ENCODE measurements at regions not wholly inside any gene's neighbourhood (a gene's known extent, or its start where the extent isn't known, plus 50 kb on each side); places are given as distances from the start of the nearest gene placed in this dataset.

- Histone ChIP-seq H3K4me1 (peaks cover 0 to 25% (median 17%) of the 10 kb centered on the region in 4 donors), H3K27ac (no peak overlapping the region)
Measured at GRCh38 chr12:91276509-91276908, 93.9 kb upstream of the DCN start.

GRCh38 chr12:91275321-91275720 is 92.7 kb upstream of the DCN start:
- intact Hi-C loops (cut with DNase I), result no loop called here
- H3K36me3 ChIP-seq, result no peaks in the 10 kb centered on the region
- DNase-seq, result no peak
- no peaks in the 10 kb centered on the region for H3K27me3 ChIP-seq
- H3K9me3 ChIP-seq, result no peaks in the 10 kb centered on the region
- TF ChIP-seq EP300 (IDR thresholded peaks at IDR 0.05) (no peak), CTCF (IDR thresholded peaks at IDR 0.05) (no peak), POLR2AphosphoS5 (IDR thresholded peaks at IDR 0.05) (no peak), POLR2A (IDR thresholded peaks at IDR 0.05) (no peak)
- WGBS, 2 donors, result 53 to 70% methylated on average over 1 of the region's 1 CpG
- no peak overlapping the region for H3K4me3 ChIP-seq
- H3K27ac ChIP-seq, result peak overlapping the region; percentile 64 to 73 (median 70)
- H3K4me1 ChIP-seq, result peaks cover 0 to 25% (median 17%) of the 10 kb centered on the region in 4 donors

More at GRCh38 chr12:91276509-91276908, 93.9 kb upstream of the DCN start:
- 60 to 61% methylated on average over 2 of the region's 2 CpGs for WGBS, 2 donors
- H3K36me3 ChIP-seq, result no peaks in the 10 kb centered on the region
- no peaks in the 10 kb centered on the region for H3K9me3 ChIP-seq
- H3K4me3 ChIP-seq, result no peak overlapping the region
- DNase-seq, result no peak
- H3K27me3 ChIP-seq, result no peaks in the 10 kb centered on the region
- TF ChIP-seq POLR2A (IDR thresholded peaks at IDR 0.05), result no peak
- TF ChIP-seq EP300 (IDR thresholded peaks at IDR 0.05), result no peak
- no peak for TF ChIP-seq POLR2AphosphoS5 (IDR thresholded peaks at IDR 0.05)
- intact Hi-C loops (cut with DNase I), result no loop called here

GRCh38 chr12:91274916-91275315 is 92.3 kb upstream of the DCN start:
- 7 to 8% methylated on average over 1 of the region's 1 CpG for WGBS, 2 donors
- H3K4me3 ChIP-seq, result no peak overlapping the region

GRCh38 chr12:91273560-91273959 is 90.9 kb upstream of the DCN start:
- peak overlapping the region; percentile 64 to 73 (median 70) for H3K27ac ChIP-seq
- peaks cover 0 to 25% (median 17%) of the 10 kb centered on the region in 4 donors for H3K4me1 ChIP-seq
- 57 to 80% methylated on average over 5 of the region's 5 CpGs for WGBS, 2 donors
- H3K27me3 ChIP-seq, result no peaks in the 10 kb centered on the region
- intact Hi-C loops (cut with DNase I), result no loop called here
- H3K9me3 ChIP-seq, result no peaks in the 10 kb centered on the region
- H3K36me3 ChIP-seq, result no peaks in the 10 kb centered on the region
- TF ChIP-seq POLR2AphosphoS5 (IDR thresholded peaks at IDR 0.05) (no peak), POLR2A (IDR thresholded peaks at IDR 0.05) (no peak), CTCF (IDR thresholded peaks at IDR 0.05) (no peak), EP300 (IDR thresholded peaks at IDR 0.05) (no peak)
- no peak for DNase-seq
- no peak overlapping the region for H3K4me3 ChIP-seq

More at GRCh38 chr12:91274916-91275315, 92.3 kb upstream of the DCN start:
- Histone ChIP-seq H3K36me3 (no peaks in the 10 kb centered on the region), H3K27me3 (no peaks in the 10 kb centered on the region), H3K27ac (peak overlapping the region; percentile 64 to 73 (median 70)), H3K9me3 (no peaks in the 10 kb centered on the region), H3K4me1 (peaks cover 0 to 25% (median 17%) of the 10 kb centered on the region in 4 donors)
- intact Hi-C loops (cut with DNase I), result no loop called here
- DNase-seq, result no peak
- TF ChIP-seq CTCF (IDR thresholded peaks at IDR 0.05) (no peak), POLR2AphosphoS5 (IDR thresholded peaks at IDR 0.05) (peak in 2 of 4 donors; percentile 23 to 29)

GRCh38 chr12:91272461-91273063 is 89.9 kb upstream of the DCN start:
- Histone ChIP-seq H3K27me3 (no peaks in the 10 kb centered on the region), H3K36me3 (no peaks in the 10 kb centered on the region), H3K27ac (peak overlapping the region; percentile 64 to 73 (median 70)), H3K9me3 (no peaks in the 10 kb centered on the region), H3K4me1 (peaks cover 0 to 25% (median 17%) of the 10 kb centered on the region in 4 donors), H3K4me3 (no peak overlapping the region)
- peak; percentile 93 for DNase-seq
- TF ChIP-seq POLR2AphosphoS5 (IDR thresholded peaks at IDR 0.05), result peak; percentile 28 to 71 (median 60)
- TF ChIP-seq EP300 (IDR thresholded peaks at IDR 0.05), result no peak
- TF ChIP-seq CTCF (IDR thresholded peaks at IDR 0.05), result no peak
- TF ChIP-seq POLR2A (IDR thresholded peaks at IDR 0.05), result no peak
- intact Hi-C loops (cut with DNase I), result no loop called here
- WGBS, 2 donors, result 88 to 93% methylated on average over 4 of the region's 4 CpGs

Data from sigmoid colon (tissue), 6 donors.